ENCODE measurements at regions not wholly inside any gene's neighbourhood (a gene's known extent, or its start where the extent isn't known, plus 50 kb on each side); places are given as distances from the start of the nearest gene placed in this dataset.

DNA sequence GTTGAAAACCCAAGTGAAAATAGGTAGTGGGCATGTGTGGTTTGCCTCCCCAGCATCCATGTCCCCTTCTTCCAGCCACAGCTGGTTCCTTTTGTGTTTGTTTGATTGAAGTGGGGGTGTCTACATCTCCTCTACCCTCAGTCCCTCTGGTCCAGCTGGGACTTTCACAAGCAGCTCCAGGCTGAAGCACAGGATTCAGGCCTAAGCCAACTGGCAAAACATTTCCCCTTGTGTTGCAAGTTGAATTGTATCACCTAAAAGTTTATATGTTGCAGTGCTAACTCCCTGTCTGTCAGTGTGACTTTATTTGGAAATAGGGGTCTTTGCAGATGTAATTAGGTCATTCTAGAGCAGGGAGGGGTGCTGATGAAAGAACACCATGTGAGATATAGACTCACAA is 205.9 kb upstream of the ASIC2 start:
- TF ChIP-seq, protein P1, sequence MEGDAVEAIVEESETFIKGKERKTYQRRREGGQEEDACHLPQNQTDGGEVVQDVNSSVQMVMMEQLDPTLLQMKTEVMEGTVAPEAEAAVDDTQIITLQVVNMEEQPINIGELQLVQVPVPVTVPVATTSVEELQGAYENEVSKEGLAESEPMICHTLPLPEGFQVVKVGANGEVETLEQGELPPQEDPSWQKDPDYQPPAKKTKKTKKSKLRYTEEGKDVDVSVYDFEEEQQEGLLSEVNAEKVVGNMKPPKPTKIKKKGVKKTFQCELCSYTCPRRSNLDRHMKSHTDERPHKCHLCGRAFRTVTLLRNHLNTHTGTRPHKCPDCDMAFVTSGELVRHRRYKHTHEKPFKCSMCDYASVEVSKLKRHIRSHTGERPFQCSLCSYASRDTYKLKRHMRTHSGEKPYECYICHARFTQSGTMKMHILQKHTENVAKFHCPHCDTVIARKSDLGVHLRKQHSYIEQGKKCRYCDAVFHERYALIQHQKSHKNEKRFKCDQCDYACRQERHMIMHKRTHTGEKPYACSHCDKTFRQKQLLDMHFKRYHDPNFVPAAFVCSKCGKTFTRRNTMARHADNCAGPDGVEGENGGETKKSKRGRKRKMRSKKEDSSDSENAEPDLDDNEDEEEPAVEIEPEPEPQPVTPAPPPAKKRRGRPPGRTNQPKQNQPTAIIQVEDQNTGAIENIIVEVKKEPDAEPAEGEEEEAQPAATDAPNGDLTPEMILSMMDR (IDR thresholded peaks at IDR 0.05): no peak
- no peak for TF ChIP-seq POLR2A (IDR thresholded peaks at IDR 0.05)
- TF ChIP-seq EP300 (IDR thresholded peaks at IDR 0.05): no peak
